HEK293 (cell line): ENCODE measurements at regions not wholly inside any gene's neighbourhood (a gene's known extent, or its start where the extent isn't known, plus 50 kb on each side); places are given as distances from the start of the nearest gene placed in this dataset.

Experiments
- CTCF ChIA-PET: fragments of 350-600 bp; formaldehyde crosslinking; extraction: SDS; loops from one replicate; lab custom pipeline; 2021; ENCODE audit warnings: antibody characterized with exemption; lab: Yijun Ruan, JAX
- POLR2A ChIA-PET: fragments of 300-600 bp; formaldehyde crosslinking; extraction: SDS; loops from one replicate; lab custom pipeline; 2020; ENCODE audit warnings: antibody characterized with exemption, inconsistent platforms; lab: Yijun Ruan, JAX
- H3K27ac ChIP-seq: fragments of 200-500 bp; sonication (Bioruptor generic); 2 replicates; pipeline ENCODE4 v1.5.1; 2014; ENCODE audit warnings: low read depth, low read length, control low read depth, inconsistent platforms; ENCODE audit errors: extremely low read depth
- H3K36me3 ChIP-seq, 2 experiments: fragments of 200-500 bp in 1 of 2; sonication (Bioruptor generic) in 1 of 2; 1 replicate in 1 of 2; 2 replicates in 1 of 2; pipeline ENCODE4 v1.5.1; 2014 to 2017; ENCODE audit warnings: inconsistent platforms in 2 of 2, low read length in 2 of 2; ENCODE audit not compliant: control insufficient read depth in 2 of 2, insufficient read depth in 1 of 2
- H3K4me1 ChIP-seq: fragments of 200-500 bp; sonication (Bioruptor generic); 2 replicates; pipeline ENCODE4 v1.5.1; 2014; ENCODE audit warnings: mild to moderate bottlenecking, low read length, inconsistent platforms; ENCODE audit not compliant: control insufficient read depth, insufficient read depth
- H3K4me3 ChIP-seq: 2 replicates; pipeline ENCODE4 v1.5.1; 2011; ENCODE audit warnings: low read depth, mild to moderate bottlenecking, control low read depth, low read length, moderate library complexity
- H3K9me3 ChIP-seq: fragments of 200-500 bp; sonication (Bioruptor generic); 2 replicates; pipeline ENCODE4 v1.5.1; 2014; ENCODE audit warnings: low read depth, low read length, inconsistent platforms; ENCODE audit not compliant: control insufficient read depth, insufficient read depth
- GLIS2 ChIP-seq: fragments of 450-650 bp; formaldehyde crosslinking; IDR thresholded peaks from 2 replicates; pipeline ENCODE4 v1.5.1; 2016; ENCODE audit warnings: missing biosample characterization, missing genetic modification characterization
- KLF9 ChIP-seq: fragments of 450-650 bp; formaldehyde crosslinking; IDR thresholded peaks from 2 replicates; pipeline ENCODE4 v1.5.1; 2016; ENCODE audit warnings: missing biosample characterization, missing genetic modification characterization, low read depth
- ZNF10 ChIP-seq: fragments of 450-650 bp; formaldehyde crosslinking; IDR thresholded peaks from 2 replicates; pipeline ENCODE4 v1.5.1; 2017; ENCODE audit warnings: missing biosample characterization, missing genetic modification characterization
- ZNF138 ChIP-seq: fragments of 450-650 bp; formaldehyde crosslinking; IDR thresholded peaks from 2 replicates; pipeline ENCODE4 v1.5.1; 2016; ENCODE audit warnings: missing biosample characterization, missing genetic modification characterization, borderline replicate concordance
- ZNF16 ChIP-seq: fragments of 450-650 bp; formaldehyde crosslinking; IDR thresholded peaks from 2 replicates; pipeline ENCODE4 v1.5.1; 2016; ENCODE audit warnings: low read depth, missing biosample characterization, missing genetic modification characterization
- ZNF175 ChIP-seq: fragments of 450-650 bp; formaldehyde crosslinking; IDR thresholded peaks from 2 replicates; pipeline ENCODE4 v1.5.1; 2016; ENCODE audit warnings: missing biosample characterization, missing genetic modification characterization
- ZNF239 ChIP-seq: fragments of 450-650 bp; formaldehyde crosslinking; IDR thresholded peaks from 2 replicates; pipeline ENCODE4 v1.5.1; 2016; ENCODE audit warnings: missing biosample characterization, missing genetic modification characterization
- ZNF280D ChIP-seq: fragments of 450-650 bp; formaldehyde crosslinking; IDR thresholded peaks from 2 replicates; pipeline ENCODE4 v1.5.1; 2016; ENCODE audit warnings: missing biosample characterization, missing genetic modification characterization
- ZNF350 ChIP-seq: fragments of 450-650 bp; formaldehyde crosslinking; IDR thresholded peaks from 2 replicates; pipeline ENCODE4 v1.5.0; 2017; ENCODE audit warnings: missing biosample characterization, mild to moderate bottlenecking, missing genetic modification characterization
- ZNF433 ChIP-seq: fragments of 450-650 bp; formaldehyde crosslinking; IDR thresholded peaks from 2 replicates; pipeline ENCODE4 v1.5.1; 2016; ENCODE audit warnings: missing biosample characterization, missing genetic modification characterization, low read depth
- ZNF510 ChIP-seq: fragments of 450-650 bp; formaldehyde crosslinking; IDR thresholded peaks from 2 replicates; pipeline ENCODE4 v1.5.1; 2018; ENCODE audit warnings: mild to moderate bottlenecking, missing genetic modification characterization, missing biosample characterization; ENCODE audit not compliant: insufficient replicate concordance
- ZNF529 ChIP-seq: fragments of 450-650 bp; formaldehyde crosslinking; IDR thresholded peaks from 2 replicates; pipeline ENCODE4 v1.5.1; 2017; ENCODE audit warnings: missing genetic modification characterization, missing biosample characterization; ENCODE audit not compliant: insufficient replicate concordance
- ZNF571 ChIP-seq: fragments of 450-650 bp; formaldehyde crosslinking; IDR thresholded peaks from 2 replicates; pipeline ENCODE4 v1.5.0; 2017; ENCODE audit warnings: missing biosample characterization, missing genetic modification characterization
- ZNF664 ChIP-seq: fragments of 450-650 bp; formaldehyde crosslinking; IDR thresholded peaks from 2 replicates; pipeline ENCODE4 v1.5.1; 2016; ENCODE audit warnings: missing biosample characterization, missing genetic modification characterization
- ZNF701 ChIP-seq: fragments of 450-650 bp; formaldehyde crosslinking; IDR thresholded peaks from 2 replicates; pipeline ENCODE4 v1.5.1; 2016; ENCODE audit warnings: missing biosample characterization, missing genetic modification characterization
- ZNF776 ChIP-seq: fragments of 450-650 bp; formaldehyde crosslinking; IDR thresholded peaks from 2 replicates; pipeline ENCODE4 v1.5.0; 2017; ENCODE audit warnings: missing biosample characterization, missing genetic modification characterization, borderline replicate concordance
- TF ChIP-seq, protein P1 (sequence below): fragments of 450-650 bp; formaldehyde crosslinking; IDR thresholded peaks from 2 replicates; pipeline ENCODE4 v1.5.1; 2017; ENCODE audit warnings: missing biosample characterization, mild to moderate bottlenecking, missing genetic modification characterization, moderate library complexity

DNA sequence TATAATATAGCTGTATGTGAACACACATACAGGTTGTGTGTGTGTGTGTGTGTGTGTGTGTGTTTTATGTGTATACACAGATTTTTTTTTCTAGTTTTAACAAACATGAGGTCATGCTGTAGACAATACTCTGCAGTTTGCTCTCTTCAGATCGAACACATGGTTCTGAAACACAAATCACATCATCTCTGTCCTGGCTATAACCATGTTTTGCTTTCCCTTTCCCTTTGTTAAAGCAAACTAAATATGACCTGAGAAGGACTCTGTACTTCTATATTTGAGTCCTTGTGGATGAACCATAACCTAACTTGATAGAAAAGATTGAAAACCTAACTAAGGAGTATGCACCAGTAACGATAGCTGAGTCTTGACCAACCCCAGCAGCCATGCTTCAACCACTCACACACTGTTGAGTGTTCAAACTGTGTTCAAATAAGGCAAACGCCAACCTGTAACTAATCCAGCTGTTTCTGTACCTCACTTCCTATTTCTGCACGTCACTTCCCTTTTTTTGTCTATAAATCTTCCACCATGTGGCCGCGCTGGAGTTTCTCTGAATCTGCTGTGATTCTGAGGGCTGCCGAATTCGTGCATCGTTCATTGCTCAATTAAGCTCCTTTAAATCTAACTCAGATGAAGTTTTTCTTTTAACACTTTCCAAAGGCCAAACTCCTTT is 303.8 kb downstream of the HS3ST3B1 start:
- CTCF ChIA-PET: no interaction called here

GRCh38 chr17:14596224-14596623 is 295.3 kb downstream of the HS3ST3B1 start:
- no peak overlapping the region for H3K27ac ChIP-seq
- no peak overlapping the region for H3K4me3 ChIP-seq
- TF ChIP-seq ZNF776 (tag by site-specific recombination): no peak
- TF ChIP-seq ZNF10 (tag by site-specific recombination): no peak
- no peak for TF ChIP-seq KLF9 (tag by site-specific recombination)
- TF ChIP-seq ZNF433: no peak
- no peaks in the 10 kb centered on the region for H3K36me3 ChIP-seq
- CTCF ChIA-PET: interaction anchor here (0.6 kb wide), 1 partner anchor 91 kb away, joined by 3 read pairs; no protein-coding TSS in a partner anchor
- POLR2A ChIA-PET: no interaction called here
- no peaks in the 10 kb centered on the region for H3K4me1 ChIP-seq
- no peaks in the 10 kb centered on the region for H3K9me3 ChIP-seq

More for the DNA sequence above, 303.8 kb downstream of the HS3ST3B1 start:
- POLR2A ChIA-PET: no interaction called here
- no peak overlapping the region for H3K27ac ChIP-seq
- no peak overlapping the region for H3K4me3 ChIP-seq
- H3K9me3 ChIP-seq: no peaks in the 10 kb centered on the region
- no peaks in the 10 kb centered on the region for H3K4me1 ChIP-seq
- no peaks in the 10 kb centered on the region for H3K36me3 ChIP-seq
- TF ChIP-seq ZNF664 (no peak), ZNF138 (tag by site-specific recombination) (no peak), ZNF510 (tag by site-specific recombination) (no peak), ZNF701 (tag by site-specific recombination) (no peak), ZNF280D (no peak)

DNA sequence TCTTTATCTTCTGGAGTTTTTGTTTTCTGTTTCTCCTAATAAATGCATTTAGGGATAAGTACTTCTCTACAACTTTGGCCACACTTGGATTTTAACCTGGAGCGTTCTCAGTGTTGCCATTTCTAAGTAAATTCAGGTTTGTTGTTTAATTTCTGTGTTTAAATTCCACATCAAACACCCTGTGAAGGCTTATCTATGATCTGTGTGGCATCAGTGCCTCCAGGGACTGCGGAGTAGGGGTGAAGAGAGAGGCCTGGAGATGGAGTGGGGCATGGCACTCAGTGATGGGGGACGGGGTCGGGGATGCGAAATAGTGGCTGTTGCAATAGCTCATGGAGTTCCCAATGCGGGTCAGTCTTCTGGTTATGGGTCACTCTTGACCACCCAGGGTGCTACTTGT is 294.8 kb downstream of the HS3ST3B1 start:
- ChIA-PET CTCF (no interaction called here), POLR2A (no interaction called here)
- Histone ChIP-seq H3K36me3 (no peaks in the 10 kb centered on the region), H3K9me3 (no peaks in the 10 kb centered on the region), H3K4me3 (no peak overlapping the region), H3K27ac (no peak overlapping the region), H3K4me1 (no peaks in the 10 kb centered on the region)
- TF ChIP-seq GLIS2 (no peak), ZNF16 (tag by site-specific recombination) (no peak), ZNF350 (no peak), ZNF529 (tag by site-specific recombination) (no peak), ZNF239 (tag by site-specific recombination) (no peak), ZNF571 (tag by site-specific recombination) (no peak), ZNF433 (no peak), ZNF175 (tag by site-specific recombination) (no peak)
- TF ChIP-seq, protein P1, sequence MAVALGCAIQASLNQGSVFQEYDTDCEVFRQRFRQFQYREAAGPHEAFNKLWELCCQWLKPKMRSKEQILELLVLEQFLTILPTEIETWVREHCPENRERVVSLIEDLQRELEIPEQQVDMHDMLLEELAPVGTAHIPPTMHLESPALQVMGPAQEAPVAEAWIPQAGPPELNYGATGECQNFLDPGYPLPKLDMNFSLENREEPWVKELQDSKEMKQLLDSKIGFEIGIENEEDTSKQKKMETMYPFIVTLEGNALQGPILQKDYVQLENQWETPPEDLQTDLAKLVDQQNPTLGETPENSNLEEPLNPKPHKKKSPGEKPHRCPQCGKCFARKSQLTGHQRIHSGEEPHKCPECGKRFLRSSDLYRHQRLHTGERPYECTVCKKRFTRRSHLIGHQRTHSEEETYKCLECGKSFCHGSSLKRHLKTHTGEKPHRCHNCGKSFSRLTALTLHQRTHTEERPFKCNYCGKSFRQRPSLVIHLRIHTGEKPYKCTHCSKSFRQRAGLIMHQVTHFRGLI (tag by site-specific recombination): no peak
